ENCODE measurements at regions not wholly inside any gene's neighbourhood (a gene's known extent, or its start where the extent isn't known, plus 50 kb on each side); places are given as distances from the start of the nearest gene placed in this dataset.

- no peaks in the 10 kb centered on the region for H3K36me3 Mint-ChIP-seq (ENCODE audit: low read depth)
Observed at GRCh38 chr14:58814466-58814865, 176.7 kb downstream of the DACT1 start.

DNA sequence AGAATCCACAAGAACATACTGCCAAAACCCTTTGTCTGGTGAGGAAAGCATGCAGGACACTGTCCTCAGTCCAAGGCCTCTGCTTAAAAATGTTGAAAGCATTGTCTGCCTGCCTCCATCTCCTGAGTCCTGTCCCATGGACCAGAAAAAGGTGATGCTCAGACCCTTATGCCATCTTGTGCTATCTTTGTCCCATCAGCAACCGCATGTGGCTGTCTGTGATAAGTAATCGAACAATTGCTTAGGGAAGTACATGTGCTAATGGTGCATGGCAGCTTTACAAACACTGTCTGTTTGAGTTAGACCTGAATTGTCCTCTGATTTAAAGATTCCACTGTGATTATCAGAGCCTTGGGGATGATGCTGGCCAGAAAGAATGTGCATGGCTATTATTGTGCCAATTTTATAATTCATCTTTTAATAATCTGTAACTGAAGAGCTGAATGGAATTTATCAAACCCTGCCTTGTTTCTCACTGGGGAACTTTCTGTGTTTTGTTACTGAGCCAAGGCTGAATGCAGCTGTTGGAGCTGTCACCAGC is 177.5 kb downstream of the DACT1 start:
- Mint-ChIP-seq H3K27me3 (ENCODE audit: insufficient read depth) (no peaks in the 10 kb centered on the region; the same call in none of the 2 replicates), H3K27ac (no peak overlapping the region), H3K9me3 (no peaks in the 10 kb centered on the region), H3K36me3 (ENCODE audit: low read depth) (no peaks in the 10 kb centered on the region), H3K4me1 (ENCODE audit: low read depth) (peaks cover 33% of the 10 kb centered on the region), H3K4me3 (no peak overlapping the region)
- TF ChIP-seq CTCF (IDR thresholded peaks at IDR 0.05), result no peak
- peak; percentile 45 for DNase-seq

More at GRCh38 chr14:58814466-58814865, 176.7 kb downstream of the DACT1 start:
- DNase-seq, result no peak
- H3K4me1 Mint-ChIP-seq (ENCODE audit: low read depth), result peaks cover 33% of the 10 kb centered on the region
- no peak overlapping the region for H3K4me3 Mint-ChIP-seq
- H3K27ac Mint-ChIP-seq, result no peak overlapping the region
- H3K9me3 Mint-ChIP-seq, result no peaks in the 10 kb centered on the region
- no peaks in the 10 kb centered on the region; the same call in none of the 2 replicates for H3K27me3 Mint-ChIP-seq (ENCODE audit: insufficient read depth)
- TF ChIP-seq CTCF (IDR thresholded peaks at IDR 0.05), result no peak

DNA sequence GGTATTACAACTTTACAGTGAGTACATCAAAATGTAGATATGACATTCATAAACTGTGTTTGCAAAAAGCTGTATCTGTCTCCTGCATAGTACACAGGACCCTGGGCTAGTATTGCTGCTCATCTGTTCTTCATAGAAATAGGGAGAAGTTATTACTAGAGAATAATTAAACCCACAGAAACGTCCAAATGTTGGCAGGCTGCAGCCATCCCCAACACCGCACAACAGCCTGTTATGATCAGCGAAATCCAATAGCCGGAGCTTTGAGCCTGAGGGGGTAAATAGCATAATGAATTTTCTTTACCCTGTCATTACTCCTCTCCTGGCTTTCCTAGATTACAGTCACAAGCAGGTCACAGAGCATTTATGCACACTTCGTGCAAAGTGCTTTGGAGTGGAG is 178.0 kb downstream of the DACT1 start:
- no peak for DNase-seq
- no peak overlapping the region for H3K27ac Mint-ChIP-seq
- H3K4me1 Mint-ChIP-seq (ENCODE audit: low read depth), result peaks cover 33% of the 10 kb centered on the region
- H3K4me3 Mint-ChIP-seq, result no peak overlapping the region
- H3K27me3 Mint-ChIP-seq (ENCODE audit: insufficient read depth), result no peaks in the 10 kb centered on the region; the same call in none of the 2 replicates
- TF ChIP-seq CTCF (IDR thresholded peaks at IDR 0.05), result no peak
- no peaks in the 10 kb centered on the region for H3K9me3 Mint-ChIP-seq
- H3K36me3 Mint-ChIP-seq (ENCODE audit: low read depth), result no peaks in the 10 kb centered on the region

DNA sequence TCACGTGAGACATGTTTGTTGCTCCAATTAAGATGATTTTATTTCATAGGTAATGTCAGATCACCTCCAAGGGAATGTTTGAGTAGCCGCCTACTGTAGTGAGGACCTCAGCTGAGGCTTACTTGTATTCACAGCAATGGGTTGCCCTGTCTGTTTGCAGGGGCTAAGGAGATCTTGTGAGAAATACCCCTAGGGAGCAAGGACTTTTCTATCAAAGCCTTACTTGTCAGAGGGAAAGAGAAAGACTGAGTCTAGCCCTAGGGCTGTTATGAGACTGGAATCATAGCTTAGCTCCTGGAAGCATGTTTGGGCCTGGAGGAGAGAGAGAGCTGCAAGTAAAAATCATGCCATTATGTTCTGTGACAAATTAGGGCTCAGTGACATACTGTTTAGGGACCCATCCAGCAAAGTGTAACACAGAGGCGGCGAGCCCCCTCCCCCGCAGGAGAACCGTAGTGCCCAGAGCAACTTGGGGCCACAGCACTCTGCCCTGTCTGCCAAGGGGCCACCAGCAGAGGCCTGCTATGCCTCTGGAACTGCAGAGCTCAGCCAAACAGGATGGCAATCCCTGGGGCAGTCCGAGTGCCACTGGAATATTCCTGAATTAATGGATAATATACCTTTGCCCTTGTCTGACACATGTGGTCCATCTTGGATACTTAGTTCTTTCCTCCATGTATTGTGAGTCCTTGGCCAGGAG is 178.8 kb downstream of the DACT1 start:
- Mint-ChIP-seq H3K27me3 (ENCODE audit: insufficient read depth) (no peaks in the 10 kb centered on the region; the same call in none of the 2 replicates), H3K27ac (no peak overlapping the region), H3K4me3 (no peak overlapping the region), H3K36me3 (ENCODE audit: low read depth) (no peaks in the 10 kb centered on the region), H3K4me1 (ENCODE audit: low read depth) (peaks cover 36% of the 10 kb centered on the region), H3K9me3 (no peaks in the 10 kb centered on the region)
- TF ChIP-seq CTCF (IDR thresholded peaks at IDR 0.05), result no peak
- DNase-seq, result no peak

GRCh38 chr14:58817846-58818245 is 180.1 kb downstream of the DACT1 start:
- no peaks in the 10 kb centered on the region for H3K36me3 Mint-ChIP-seq (ENCODE audit: low read depth)
- no peak for DNase-seq
- TF ChIP-seq CTCF (IDR thresholded peaks at IDR 0.05), result no peak
- no peak overlapping the region for H3K27ac Mint-ChIP-seq
- H3K4me3 Mint-ChIP-seq, result no peak overlapping the region
- no peaks in the 10 kb centered on the region for H3K9me3 Mint-ChIP-seq
- peaks cover 37% of the 10 kb centered on the region for H3K4me1 Mint-ChIP-seq (ENCODE audit: low read depth)
- no peaks in the 10 kb centered on the region; the same call in none of the 2 replicates for H3K27me3 Mint-ChIP-seq (ENCODE audit: insufficient read depth)
